Nephron (organoid): ENCODE measurements at regions not wholly inside any gene's neighbourhood (a gene's known extent, or its start where the extent isn't known, plus 50 kb on each side); places are given as distances from the start of the nearest gene placed in this dataset.

Experiments used
- H3K27ac Mint-ChIP-seq, 3 experiments: 2 replicates each; pipeline ENCODE4 v1.8.0; 2020; ENCODE audit warnings: mixed read lengths in 3 of 3, mild to moderate bottlenecking in 2 of 3, moderate library complexity in 1 of 3
- H3K27me3 Mint-ChIP-seq: 2 replicates; pipeline ENCODE4 v1.8.0; 2021; ENCODE audit warnings: low read depth, mild to moderate bottlenecking, moderate library complexity, mixed read lengths
- H3K36me3 Mint-ChIP-seq: 2 replicates; pipeline ENCODE4 v1.8.0; 2020; ENCODE audit warnings: low read depth, mixed read lengths
- H3K4me1 Mint-ChIP-seq: 2 replicates; pipeline ENCODE4 v1.8.0; 2020; ENCODE audit warnings: mixed read lengths
- H3K4me3 Mint-ChIP-seq, 3 experiments: 2 replicates each; pipeline ENCODE4 v1.8.0; 2020; ENCODE audit warnings: mild to moderate bottlenecking in 3 of 3, mixed read lengths in 3 of 3, moderate library complexity in 2 of 3
- H3K9me3 Mint-ChIP-seq: 2 replicates; pipeline ENCODE4 v1.8.0; 2020; ENCODE audit warnings: mixed read lengths
- TF ChIP-seq, protein P1 (sequence below), 3 experiments: fragments of 200-600 bp; sonication (generic); IDR thresholded peaks; one replicate each; pipeline ENCODE4 v1.5.0; 2021; ENCODE audit warnings: antibody characterized with exemption in 3 of 3; ENCODE audit not compliant: unreplicated experiment in 3 of 3

DNA sequence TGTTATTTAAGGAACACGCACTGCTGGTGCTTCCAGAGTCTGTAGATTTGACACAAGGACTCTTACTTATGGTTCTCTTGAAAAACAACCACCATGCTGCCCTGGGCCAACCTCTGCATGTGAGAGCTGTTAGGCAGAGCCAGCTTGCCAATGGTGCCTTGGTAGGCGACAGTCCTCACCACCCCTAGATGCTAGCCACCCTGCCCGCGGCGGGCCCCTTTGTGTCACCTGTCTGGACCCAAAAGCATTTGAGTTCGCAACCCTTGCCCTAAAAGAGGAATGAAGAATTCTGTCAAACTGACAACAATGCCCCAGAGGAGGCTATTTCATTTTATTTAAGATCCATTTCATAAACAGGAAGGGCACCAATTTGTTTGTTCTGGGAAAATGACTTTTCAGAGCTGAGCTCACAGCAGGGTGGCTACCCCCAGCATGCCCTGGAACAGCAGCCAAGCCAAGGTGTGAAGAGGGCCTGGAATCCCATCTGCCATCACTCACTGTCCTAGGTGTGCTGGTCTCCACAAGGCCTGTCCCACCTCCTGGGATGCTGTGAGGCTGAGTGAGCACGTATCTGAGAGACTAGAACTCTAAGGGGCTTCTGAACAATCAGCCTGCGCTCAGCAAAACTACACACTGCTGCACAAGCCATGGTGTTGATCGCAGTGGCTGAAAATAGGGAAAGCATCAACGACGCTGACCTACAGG is 63.8 kb upstream of the FZD10 start:
- Mint-ChIP-seq H3K4me1 (peaks cover 11% of the 10 kb centered on the region), H3K4me3 (no peak overlapping the region), H3K27ac (no peak overlapping the region), H3K27me3 (peaks cover 53% of the 10 kb centered on the region), H3K9me3 (peaks cover 3% of the 10 kb centered on the region), H3K36me3 (no peaks in the 10 kb centered on the region)
- TF ChIP-seq, protein P1, sequence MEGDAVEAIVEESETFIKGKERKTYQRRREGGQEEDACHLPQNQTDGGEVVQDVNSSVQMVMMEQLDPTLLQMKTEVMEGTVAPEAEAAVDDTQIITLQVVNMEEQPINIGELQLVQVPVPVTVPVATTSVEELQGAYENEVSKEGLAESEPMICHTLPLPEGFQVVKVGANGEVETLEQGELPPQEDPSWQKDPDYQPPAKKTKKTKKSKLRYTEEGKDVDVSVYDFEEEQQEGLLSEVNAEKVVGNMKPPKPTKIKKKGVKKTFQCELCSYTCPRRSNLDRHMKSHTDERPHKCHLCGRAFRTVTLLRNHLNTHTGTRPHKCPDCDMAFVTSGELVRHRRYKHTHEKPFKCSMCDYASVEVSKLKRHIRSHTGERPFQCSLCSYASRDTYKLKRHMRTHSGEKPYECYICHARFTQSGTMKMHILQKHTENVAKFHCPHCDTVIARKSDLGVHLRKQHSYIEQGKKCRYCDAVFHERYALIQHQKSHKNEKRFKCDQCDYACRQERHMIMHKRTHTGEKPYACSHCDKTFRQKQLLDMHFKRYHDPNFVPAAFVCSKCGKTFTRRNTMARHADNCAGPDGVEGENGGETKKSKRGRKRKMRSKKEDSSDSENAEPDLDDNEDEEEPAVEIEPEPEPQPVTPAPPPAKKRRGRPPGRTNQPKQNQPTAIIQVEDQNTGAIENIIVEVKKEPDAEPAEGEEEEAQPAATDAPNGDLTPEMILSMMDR (IDR thresholded peaks at IDR 0.05; ENCODE audit: unreplicated experiment in 3 of 3) = no peak

DNA sequence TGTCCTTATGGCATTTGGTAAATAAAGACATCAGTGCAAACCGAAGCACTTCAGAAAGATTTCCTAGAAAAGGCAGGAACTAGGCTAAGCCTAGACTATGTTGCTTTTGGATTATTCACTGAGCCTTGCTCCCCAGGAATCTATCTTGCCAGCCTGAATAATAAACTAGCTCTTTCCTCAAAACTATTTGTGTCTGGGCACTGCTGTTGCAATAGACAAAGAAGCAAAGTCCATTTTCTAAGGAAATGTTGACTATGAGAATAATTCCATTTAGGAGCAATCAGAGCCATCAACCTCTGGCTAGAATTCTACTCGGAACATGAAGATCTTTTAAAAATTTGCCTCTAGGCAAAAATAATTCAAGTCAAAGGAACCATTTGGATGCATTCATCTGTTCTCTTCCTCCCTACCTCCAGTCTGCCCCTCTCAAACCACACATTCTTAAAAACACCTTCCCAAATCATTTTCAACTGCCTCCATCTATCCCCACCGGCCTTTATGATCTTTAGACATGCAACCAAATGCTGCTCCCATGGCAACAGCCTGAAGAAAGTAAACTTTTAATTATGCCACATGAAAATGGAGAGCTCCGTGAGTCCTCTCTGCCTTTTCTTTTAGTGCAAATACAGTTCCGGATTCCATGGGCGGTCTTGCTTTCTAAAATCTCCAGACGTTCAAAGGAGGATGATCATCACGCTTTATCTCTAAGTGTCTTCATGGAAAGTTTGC is 61.5 kb upstream of the FZD10 start:
- Mint-ChIP-seq H3K27ac (no peak overlapping the region), H3K9me3 (peaks cover 3% of the 10 kb centered on the region), H3K4me3 (no peak overlapping the region), H3K27me3 (peaks cover 65% of the 10 kb centered on the region), H3K36me3 (no peaks in the 10 kb centered on the region), H3K4me1 (peaks cover 29% of the 10 kb centered on the region)
- TF ChIP-seq, protein P1 (IDR thresholded peaks at IDR 0.05; ENCODE audit: unreplicated experiment in 3 of 3) = no peak

DNA sequence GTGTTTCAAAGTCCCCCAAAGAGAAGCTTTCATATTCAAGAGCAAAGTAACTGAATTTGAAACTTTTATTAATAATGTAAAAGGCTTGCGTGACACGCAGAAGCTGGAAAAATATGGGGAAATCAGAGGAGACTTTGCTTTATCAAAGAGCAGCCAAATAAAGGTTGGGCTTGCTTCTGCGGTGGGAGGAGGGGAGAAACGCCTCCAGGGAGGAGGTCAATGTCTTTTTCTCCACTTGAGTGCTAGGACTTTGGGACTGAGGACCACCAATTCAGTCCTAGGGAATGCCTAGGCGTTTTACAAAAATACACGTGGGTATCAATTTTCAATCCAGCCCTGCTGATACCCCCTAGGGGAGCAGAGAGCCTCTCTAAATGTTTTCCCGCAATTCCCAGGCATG is 60.9 kb upstream of the FZD10 start:
- peaks cover 3% of the 10 kb centered on the region for H3K9me3 Mint-ChIP-seq
- TF ChIP-seq, protein P1 (IDR thresholded peaks at IDR 0.05; ENCODE audit: unreplicated experiment in 3 of 3) = no peak
- peaks cover 29% of the 10 kb centered on the region for H3K4me1 Mint-ChIP-seq

GRCh38 chr12:130102266-130102665 is 60.0 kb upstream of the FZD10 start:
- TF ChIP-seq, protein P1 (IDR thresholded peaks at IDR 0.05; ENCODE audit: unreplicated experiment in 3 of 3) = no peak

More for the DNA sequence above, 60.9 kb upstream of the FZD10 start:
- Mint-ChIP-seq H3K36me3 (no peaks in the 10 kb centered on the region), H3K27ac (no peak overlapping the region), H3K27me3 (peaks cover 60% of the 10 kb centered on the region), H3K4me3 (no peak overlapping the region)

DNA sequence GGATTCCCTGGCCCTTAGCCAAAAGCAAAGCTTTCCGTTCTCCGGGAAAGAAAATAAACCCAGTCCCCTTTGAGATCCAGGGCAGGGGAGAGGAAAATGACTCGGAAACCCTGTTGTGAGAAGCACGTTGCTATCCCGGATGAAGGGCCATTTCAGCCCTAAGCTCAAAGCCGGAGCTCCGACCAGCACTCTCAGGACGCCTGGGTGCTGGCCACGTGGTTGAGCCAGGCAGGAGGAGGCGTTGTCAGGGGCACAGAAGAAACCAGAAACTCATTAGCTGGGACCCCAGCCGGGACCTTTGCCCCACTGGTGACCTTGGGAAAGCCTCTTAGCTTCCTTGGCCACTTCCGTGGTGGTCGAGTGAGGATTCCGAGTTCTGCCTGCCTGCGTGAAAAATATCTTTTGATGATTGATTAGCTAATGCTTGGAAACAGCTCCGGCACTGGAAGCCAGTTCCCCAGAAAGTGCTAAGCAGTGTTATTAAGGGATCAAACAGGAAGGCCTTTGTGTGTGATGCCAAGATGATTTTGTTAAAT is 57.6 kb upstream of the FZD10 start:
- H3K36me3 Mint-ChIP-seq = no peaks in the 10 kb centered on the region
- peak overlapping the region; percentile 48 to 67 (median 53) for H3K4me3 Mint-ChIP-seq
- H3K9me3 Mint-ChIP-seq = peaks cover 3% of the 10 kb centered on the region
- peak overlapping the region in 2 of 3 experiments; percentile 12 to 15 for H3K27ac Mint-ChIP-seq
- H3K4me1 Mint-ChIP-seq = peaks cover 29% of the 10 kb centered on the region
- TF ChIP-seq, protein P1 (IDR thresholded peaks at IDR 0.05; ENCODE audit: unreplicated experiment in 3 of 3) = no peak
- peaks cover 55% of the 10 kb centered on the region for H3K27me3 Mint-ChIP-seq

More at GRCh38 chr12:130102266-130102665, 60.0 kb upstream of the FZD10 start:
- H3K4me1 Mint-ChIP-seq = peaks cover 29% of the 10 kb centered on the region
- no peak overlapping the region for H3K4me3 Mint-ChIP-seq
- no peak overlapping the region for H3K27ac Mint-ChIP-seq
- H3K27me3 Mint-ChIP-seq = peaks cover 59% of the 10 kb centered on the region
- H3K9me3 Mint-ChIP-seq = peaks cover 3% of the 10 kb centered on the region
- no peaks in the 10 kb centered on the region for H3K36me3 Mint-ChIP-seq
